Neural cell (in vitro differentiated cells): ENCODE measurements at regions not wholly inside any gene's neighbourhood (a gene's known extent, or its start where the extent isn't known, plus 50 kb on each side); places are given as distances from the start of the nearest gene placed in this dataset.

Experiments
- H2AFZ ChIP-seq: fragments of 200-600, 300-800 bp; sonication (generic), shearing (Covaris generic); 2 replicates; pipeline ENCODE4 v1.6.0; 2014; ENCODE audit warnings: low read depth, mild to moderate bottlenecking, antibody characterized with exemption, low read length, moderate library complexity
- H3F3A ChIP-seq: fragments of 200-600 bp; shearing (Covaris generic); 2 replicates; pipeline ENCODE4 v1.6.1; 2016; ENCODE audit warnings: mild to moderate bottlenecking, moderate library complexity, mixed read lengths, antibody characterized with exemption, low read length; ENCODE audit not compliant: insufficient read depth, poor library complexity, severe bottlenecking
- H3K27ac ChIP-seq: fragments of 200-600, 300-800 bp; sonication (generic), shearing (Covaris generic); 2 replicates; pipeline ENCODE4 v1.5.1; 2014; ENCODE audit warnings: mild to moderate bottlenecking, low read length, moderate library complexity
- H3K27me3 ChIP-seq: fragments of 300-800, 200-600 bp; sonication (generic), shearing (Covaris generic); 2 replicates; pipeline ENCODE4 v1.6.0; 2014; ENCODE audit warnings: mild to moderate bottlenecking, low read depth, low read length, moderate library complexity; ENCODE audit not compliant: insufficient read depth
- H3K36me3 ChIP-seq: fragments of 300-800, 200-600 bp; sonication (generic), shearing (Covaris generic); 2 replicates; pipeline ENCODE4 v1.5.1; 2014; ENCODE audit warnings: mild to moderate bottlenecking, antibody characterized with exemption, low read length, moderate library complexity; ENCODE audit not compliant: insufficient read depth
- H3K4me2 ChIP-seq: fragments of 300-800, 200-600 bp; sonication (generic), shearing (Covaris generic); 2 replicates; pipeline ENCODE4 v1.6.0; 2014; ENCODE audit warnings: mild to moderate bottlenecking, low read length
- H3K4me3 ChIP-seq: fragments of 300-800, 200-600 bp; sonication (generic), shearing (Covaris generic); 2 replicates; pipeline ENCODE4 v1.5.1; 2014; ENCODE audit warnings: mild to moderate bottlenecking, low read length, moderate library complexity
- H3K79me2 ChIP-seq: fragments of 200-600 bp; shearing (Covaris generic); replicated peaks from 2 replicates; pipeline ENCODE4 v1.6.0; 2014; ENCODE audit warnings: mild to moderate bottlenecking, low read length, moderate library complexity; ENCODE audit not compliant: insufficient read depth
- H3K9ac ChIP-seq: fragments of 300-800, 200-600 bp; sonication (generic), shearing (Covaris generic); 2 replicates; pipeline ENCODE4 v1.6.1; 2016; ENCODE audit warnings: mild to moderate bottlenecking, low read length, mixed read lengths
- H3K9me2 ChIP-seq: fragments of 200-600 bp; shearing (Covaris generic); 2 replicates; pipeline ENCODE4 v1.6.1; 2016; ENCODE audit warnings: mild to moderate bottlenecking, low read length, mixed read lengths; ENCODE audit not compliant: insufficient read depth
- H3K9me3 ChIP-seq: fragments of 200-600, 300-800 bp; sonication (generic), shearing (Covaris generic); 2 replicates; pipeline ENCODE4 v1.6.1; 2016; ENCODE audit warnings: mild to moderate bottlenecking, mixed run types, low read length, moderate library complexity, mixed read lengths
- H4K20me1 ChIP-seq: fragments of 200-600 bp; shearing (Covaris generic); 2 replicates; pipeline ENCODE4 v1.6.1; 2016; ENCODE audit warnings: mild to moderate bottlenecking, mixed run types; ENCODE audit not compliant: insufficient read depth
- EP300 ChIP-seq: fragments of 450-650 bp; conservative IDR thresholded peaks from 2 replicates; pipeline ENCODE4 v1.6.1; 2014; ENCODE audit warnings: antibody characterized with exemption, mild to moderate bottlenecking, moderate library complexity; ENCODE audit not compliant: poor library complexity, severe bottlenecking
- EZH2 ChIP-seq: fragments of 200-600, 300-800 bp; shearing (Covaris generic), sonication (generic); IDR thresholded peaks from 2 replicates; pipeline ENCODE4 v1.6.1; 2014; ENCODE audit warnings: antibody characterized with exemption, low read length, borderline replicate concordance, mild to moderate bottlenecking; ENCODE audit not compliant: insufficient read depth, poor library complexity, severe bottlenecking
- MXI1 ChIP-seq: fragments of 450-650 bp; conservative IDR thresholded peaks from 2 replicates; pipeline ENCODE4 v1.6.1; 2014; ENCODE audit warnings: antibody characterized with exemption, mild to moderate bottlenecking; ENCODE audit not compliant: poor library complexity, severe bottlenecking
- POLR2AphosphoS5 ChIP-seq: IDR thresholded peaks from 2 replicates; pipeline ENCODE4 v1.6.1; 2012
- RAD21 ChIP-seq: fragments of 450-650 bp; conservative IDR thresholded peaks from 2 replicates; pipeline ENCODE4 v1.6.1; 2014; ENCODE audit warnings: antibody characterized with exemption, mild to moderate bottlenecking, moderate library complexity
- SMC3 ChIP-seq: fragments of 450-650 bp; conservative IDR thresholded peaks from 2 replicates; pipeline ENCODE4 v1.6.1; 2014; ENCODE audit warnings: antibody characterized with exemption, mild to moderate bottlenecking, moderate library complexity; ENCODE audit not compliant: poor library complexity
- TAF1 ChIP-seq: IDR thresholded peaks from 2 replicates; pipeline ENCODE4 v1.6.1; 2012; ENCODE audit warnings: low read depth
- TF ChIP-seq, protein P1 (sequence below): IDR thresholded peaks from 2 replicates; pipeline ENCODE4 v1.6.1; 2012; ENCODE audit warnings: borderline replicate concordance
- TF ChIP-seq, protein P2 (sequence below): fragments of 450-650 bp; IDR thresholded peaks from 2 replicates; pipeline ENCODE4 v1.5.1; 2014; ENCODE audit warnings: antibody characterized with exemption, mild to moderate bottlenecking, moderate library complexity; ENCODE audit not compliant: poor library complexity, severe bottlenecking

DNA sequence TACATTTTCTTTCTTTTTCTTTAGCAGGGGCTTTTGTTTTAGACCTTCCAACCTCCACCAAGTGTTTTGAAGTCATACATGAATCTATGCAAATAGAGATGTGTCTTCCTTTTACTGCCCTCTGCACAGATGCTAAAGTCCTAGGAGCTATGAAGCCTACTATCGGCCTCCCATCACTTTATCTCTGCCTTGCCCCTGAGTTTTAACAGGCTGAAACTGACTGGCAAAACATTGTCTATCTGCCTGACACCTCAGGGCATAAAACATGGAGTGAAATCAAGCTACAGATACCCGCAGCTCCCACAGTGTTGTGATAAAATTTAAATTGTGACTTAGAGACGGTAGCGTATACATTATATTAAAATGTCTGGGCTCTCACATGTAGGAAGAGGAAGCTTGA, 604.6 kb upstream of the C9orf72 start:
- Histone ChIP-seq H3F3A (no peaks in the 10 kb centered on the region), H3K27ac (no peak overlapping the region), H3K9ac (no peak overlapping the region), H3K9me3 (no peaks in the 10 kb centered on the region), H3K4me2 (no peak overlapping the region), H3K36me3 (no peaks in the 10 kb centered on the region), H3K4me3 (no peak overlapping the region), H3K27me3 (no peaks in the 10 kb centered on the region), H2AFZ (no peak overlapping the region), H4K20me1 (no peaks in the 10 kb centered on the region), H3K9me2 (no peaks in the 10 kb centered on the region), H3K79me2 (no peaks in the 10 kb centered on the region)
- TF ChIP-seq, protein P1, sequence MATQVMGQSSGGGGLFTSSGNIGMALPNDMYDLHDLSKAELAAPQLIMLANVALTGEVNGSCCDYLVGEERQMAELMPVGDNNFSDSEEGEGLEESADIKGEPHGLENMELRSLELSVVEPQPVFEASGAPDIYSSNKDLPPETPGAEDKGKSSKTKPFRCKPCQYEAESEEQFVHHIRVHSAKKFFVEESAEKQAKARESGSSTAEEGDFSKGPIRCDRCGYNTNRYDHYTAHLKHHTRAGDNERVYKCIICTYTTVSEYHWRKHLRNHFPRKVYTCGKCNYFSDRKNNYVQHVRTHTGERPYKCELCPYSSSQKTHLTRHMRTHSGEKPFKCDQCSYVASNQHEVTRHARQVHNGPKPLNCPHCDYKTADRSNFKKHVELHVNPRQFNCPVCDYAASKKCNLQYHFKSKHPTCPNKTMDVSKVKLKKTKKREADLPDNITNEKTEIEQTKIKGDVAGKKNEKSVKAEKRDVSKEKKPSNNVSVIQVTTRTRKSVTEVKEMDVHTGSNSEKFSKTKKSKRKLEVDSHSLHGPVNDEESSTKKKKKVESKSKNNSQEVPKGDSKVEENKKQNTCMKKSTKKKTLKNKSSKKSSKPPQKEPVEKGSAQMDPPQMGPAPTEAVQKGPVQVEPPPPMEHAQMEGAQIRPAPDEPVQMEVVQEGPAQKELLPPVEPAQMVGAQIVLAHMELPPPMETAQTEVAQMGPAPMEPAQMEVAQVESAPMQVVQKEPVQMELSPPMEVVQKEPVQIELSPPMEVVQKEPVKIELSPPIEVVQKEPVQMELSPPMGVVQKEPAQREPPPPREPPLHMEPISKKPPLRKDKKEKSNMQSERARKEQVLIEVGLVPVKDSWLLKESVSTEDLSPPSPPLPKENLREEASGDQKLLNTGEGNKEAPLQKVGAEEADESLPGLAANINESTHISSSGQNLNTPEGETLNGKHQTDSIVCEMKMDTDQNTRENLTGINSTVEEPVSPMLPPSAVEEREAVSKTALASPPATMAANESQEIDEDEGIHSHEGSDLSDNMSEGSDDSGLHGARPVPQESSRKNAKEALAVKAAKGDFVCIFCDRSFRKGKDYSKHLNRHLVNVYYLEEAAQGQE, result no peak
- TF ChIP-seq, protein P2, sequence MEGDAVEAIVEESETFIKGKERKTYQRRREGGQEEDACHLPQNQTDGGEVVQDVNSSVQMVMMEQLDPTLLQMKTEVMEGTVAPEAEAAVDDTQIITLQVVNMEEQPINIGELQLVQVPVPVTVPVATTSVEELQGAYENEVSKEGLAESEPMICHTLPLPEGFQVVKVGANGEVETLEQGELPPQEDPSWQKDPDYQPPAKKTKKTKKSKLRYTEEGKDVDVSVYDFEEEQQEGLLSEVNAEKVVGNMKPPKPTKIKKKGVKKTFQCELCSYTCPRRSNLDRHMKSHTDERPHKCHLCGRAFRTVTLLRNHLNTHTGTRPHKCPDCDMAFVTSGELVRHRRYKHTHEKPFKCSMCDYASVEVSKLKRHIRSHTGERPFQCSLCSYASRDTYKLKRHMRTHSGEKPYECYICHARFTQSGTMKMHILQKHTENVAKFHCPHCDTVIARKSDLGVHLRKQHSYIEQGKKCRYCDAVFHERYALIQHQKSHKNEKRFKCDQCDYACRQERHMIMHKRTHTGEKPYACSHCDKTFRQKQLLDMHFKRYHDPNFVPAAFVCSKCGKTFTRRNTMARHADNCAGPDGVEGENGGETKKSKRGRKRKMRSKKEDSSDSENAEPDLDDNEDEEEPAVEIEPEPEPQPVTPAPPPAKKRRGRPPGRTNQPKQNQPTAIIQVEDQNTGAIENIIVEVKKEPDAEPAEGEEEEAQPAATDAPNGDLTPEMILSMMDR, result no peak
- TF ChIP-seq TAF1, result no peak
- no peak for TF ChIP-seq SMC3
- TF ChIP-seq POLR2AphosphoS5, result no peak
- TF ChIP-seq EZH2, result no peak
- no peak for TF ChIP-seq RAD21
- TF ChIP-seq MXI1, result no peak

DNA sequence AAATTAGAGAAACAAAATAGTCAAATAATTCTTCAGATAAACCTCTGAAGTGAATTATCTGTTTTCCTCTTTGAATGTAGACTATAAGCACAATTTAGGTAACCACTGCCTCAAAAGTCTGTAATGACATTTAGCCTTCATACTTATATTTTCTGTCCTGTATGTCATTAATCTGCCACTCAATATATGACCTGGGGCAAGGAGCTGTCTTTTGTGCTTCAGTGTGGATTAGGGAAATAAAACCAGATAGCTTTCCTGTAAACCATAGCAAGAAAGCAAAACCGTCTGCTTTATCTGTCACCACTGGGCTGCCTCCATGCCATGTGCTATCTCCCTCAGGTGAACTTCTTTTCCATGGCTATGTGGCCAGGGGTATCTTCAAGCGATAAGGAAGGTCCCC, 606.6 kb upstream of the C9orf72 start:
- Histone ChIP-seq H4K20me1 (no peaks in the 10 kb centered on the region), H3F3A (no peaks in the 10 kb centered on the region), H3K9ac (no peak overlapping the region), H3K27ac (no peak overlapping the region), H3K9me3 (no peaks in the 10 kb centered on the region), H3K36me3 (no peaks in the 10 kb centered on the region), H3K9me2 (no peaks in the 10 kb centered on the region), H3K4me2 (no peak overlapping the region), H3K27me3 (no peaks in the 10 kb centered on the region), H3K79me2 (no peaks in the 10 kb centered on the region), H2AFZ (no peak overlapping the region), H3K4me3 (no peak overlapping the region)
- TF ChIP-seq MXI1 (no peak), POLR2AphosphoS5 (no peak), RAD21 (no peak), EP300 (no peak), SMC3 (no peak)
- TF ChIP-seq, protein P1, result no peak
